GM12864 (cell line): ENCODE measurements at regions not wholly inside any gene's neighbourhood (a gene's known extent, or its start where the extent isn't known, plus 50 kb on each side); places are given as distances from the start of the nearest gene placed in this dataset.

ENCODE experiments used
- DNase-seq: peaks from one replicate; pipeline ENCODE4 v3.0.0-alpha.2; 2011; ENCODE audit warnings: low read depth
- H3K4me3 ChIP-seq: 2 replicates; pipeline ENCODE4 v1.5.1; 2011; ENCODE audit warnings: mild to moderate bottlenecking, low read depth, low read length, control low read depth
- CTCF ChIP-seq: IDR thresholded peaks from 2 replicates; pipeline ENCODE4 v1.5.1; 2011; ENCODE audit warnings: low read depth, mild to moderate bottlenecking, moderate library complexity, low read length, control low read depth, inconsistent platforms; ENCODE audit errors: missing control alignments

GRCh38 chr13:65727070-65727469 is 1503.1 kb downstream of the PCDH9 start:
- no peak overlapping the region for H3K4me3 ChIP-seq
- no peak for TF ChIP-seq CTCF
- DNase-seq = no peak

- TF ChIP-seq CTCF = no peak
- DNase-seq = no peak
- H3K4me3 ChIP-seq = no peak overlapping the region
These were observed 1505.1 kb downstream of the PCDH9 start for GRCh38 chr13:65725006-65725405.

GRCh38 chr13:65724226-65724625 is 1505.9 kb downstream of the PCDH9 start:
- no peak overlapping the region for H3K4me3 ChIP-seq
- TF ChIP-seq CTCF = no peak
- DNase-seq = no peak

GRCh38 chr13:65722506-65722905 is 1507.6 kb downstream of the PCDH9 start:
- no peak for TF ChIP-seq CTCF
- no peak for DNase-seq
- no peak overlapping the region for H3K4me3 ChIP-seq

GRCh38 chr13:65719831-65720230 is 1510.3 kb downstream of the PCDH9 start:
- no peak for DNase-seq
- H3K4me3 ChIP-seq = no peak overlapping the region
- TF ChIP-seq CTCF = no peak

- no peak for TF ChIP-seq CTCF
- no peak for DNase-seq
- H3K4me3 ChIP-seq = no peak overlapping the region
These were observed 1519.6 kb downstream of the PCDH9 start for GRCh38 chr13:65710514-65710913.

GRCh38 chr13:65697843-65698242 is 1532.3 kb downstream of the PCDH9 start:
- DNase-seq = no peak
- H3K4me3 ChIP-seq = no peak overlapping the region
- TF ChIP-seq CTCF = no peak
